Neural cell (in vitro differentiated cells): ENCODE measurements at regions not wholly inside any gene's neighbourhood (a gene's known extent, or its start where the extent isn't known, plus 50 kb on each side); places are given as distances from the start of the nearest gene placed in this dataset.

Experiments
- H2AFZ ChIP-seq: fragments of 200-600, 300-800 bp; sonication (generic), shearing (Covaris generic); 2 replicates; pipeline ENCODE4 v1.6.0; 2014; ENCODE audit warnings: low read depth, mild to moderate bottlenecking, antibody characterized with exemption, low read length, moderate library complexity
- H3F3A ChIP-seq: fragments of 200-600 bp; shearing (Covaris generic); 2 replicates; pipeline ENCODE4 v1.6.1; 2016; ENCODE audit warnings: mild to moderate bottlenecking, moderate library complexity, mixed read lengths, antibody characterized with exemption, low read length; ENCODE audit not compliant: insufficient read depth, poor library complexity, severe bottlenecking
- H3K27ac ChIP-seq: fragments of 200-600, 300-800 bp; sonication (generic), shearing (Covaris generic); 2 replicates; pipeline ENCODE4 v1.5.1; 2014; ENCODE audit warnings: mild to moderate bottlenecking, low read length, moderate library complexity
- H3K27me3 ChIP-seq: fragments of 300-800, 200-600 bp; sonication (generic), shearing (Covaris generic); 2 replicates; pipeline ENCODE4 v1.6.0; 2014; ENCODE audit warnings: mild to moderate bottlenecking, low read depth, low read length, moderate library complexity; ENCODE audit not compliant: insufficient read depth
- H3K36me3 ChIP-seq: fragments of 300-800, 200-600 bp; sonication (generic), shearing (Covaris generic); 2 replicates; pipeline ENCODE4 v1.5.1; 2014; ENCODE audit warnings: mild to moderate bottlenecking, antibody characterized with exemption, low read length, moderate library complexity; ENCODE audit not compliant: insufficient read depth
- H3K4me2 ChIP-seq: fragments of 300-800, 200-600 bp; sonication (generic), shearing (Covaris generic); 2 replicates; pipeline ENCODE4 v1.6.0; 2014; ENCODE audit warnings: mild to moderate bottlenecking, low read length
- H3K4me3 ChIP-seq: fragments of 300-800, 200-600 bp; sonication (generic), shearing (Covaris generic); 2 replicates; pipeline ENCODE4 v1.5.1; 2014; ENCODE audit warnings: mild to moderate bottlenecking, low read length, moderate library complexity
- H3K79me2 ChIP-seq: fragments of 200-600 bp; shearing (Covaris generic); replicated peaks from 2 replicates; pipeline ENCODE4 v1.6.0; 2014; ENCODE audit warnings: mild to moderate bottlenecking, low read length, moderate library complexity; ENCODE audit not compliant: insufficient read depth
- H3K9ac ChIP-seq: fragments of 300-800, 200-600 bp; sonication (generic), shearing (Covaris generic); 2 replicates; pipeline ENCODE4 v1.6.1; 2016; ENCODE audit warnings: mild to moderate bottlenecking, low read length, mixed read lengths
- H3K9me2 ChIP-seq: fragments of 200-600 bp; shearing (Covaris generic); 2 replicates; pipeline ENCODE4 v1.6.1; 2016; ENCODE audit warnings: mild to moderate bottlenecking, low read length, mixed read lengths; ENCODE audit not compliant: insufficient read depth
- H3K9me3 ChIP-seq: fragments of 200-600, 300-800 bp; sonication (generic), shearing (Covaris generic); 2 replicates; pipeline ENCODE4 v1.6.1; 2016; ENCODE audit warnings: mild to moderate bottlenecking, mixed run types, low read length, moderate library complexity, mixed read lengths
- H4K20me1 ChIP-seq: fragments of 200-600 bp; shearing (Covaris generic); 2 replicates; pipeline ENCODE4 v1.6.1; 2016; ENCODE audit warnings: mild to moderate bottlenecking, mixed run types; ENCODE audit not compliant: insufficient read depth
- EP300 ChIP-seq: fragments of 450-650 bp; conservative IDR thresholded peaks from 2 replicates; pipeline ENCODE4 v1.6.1; 2014; ENCODE audit warnings: antibody characterized with exemption, mild to moderate bottlenecking, moderate library complexity; ENCODE audit not compliant: poor library complexity, severe bottlenecking
- EZH2 ChIP-seq: fragments of 200-600, 300-800 bp; shearing (Covaris generic), sonication (generic); IDR thresholded peaks from 2 replicates; pipeline ENCODE4 v1.6.1; 2014; ENCODE audit warnings: antibody characterized with exemption, low read length, borderline replicate concordance, mild to moderate bottlenecking; ENCODE audit not compliant: insufficient read depth, poor library complexity, severe bottlenecking
- MXI1 ChIP-seq: fragments of 450-650 bp; conservative IDR thresholded peaks from 2 replicates; pipeline ENCODE4 v1.6.1; 2014; ENCODE audit warnings: antibody characterized with exemption, mild to moderate bottlenecking; ENCODE audit not compliant: poor library complexity, severe bottlenecking
- POLR2AphosphoS5 ChIP-seq: IDR thresholded peaks from 2 replicates; pipeline ENCODE4 v1.6.1; 2012
- RAD21 ChIP-seq: fragments of 450-650 bp; conservative IDR thresholded peaks from 2 replicates; pipeline ENCODE4 v1.6.1; 2014; ENCODE audit warnings: antibody characterized with exemption, mild to moderate bottlenecking, moderate library complexity
- SMC3 ChIP-seq: fragments of 450-650 bp; conservative IDR thresholded peaks from 2 replicates; pipeline ENCODE4 v1.6.1; 2014; ENCODE audit warnings: antibody characterized with exemption, mild to moderate bottlenecking, moderate library complexity; ENCODE audit not compliant: poor library complexity
- TAF1 ChIP-seq: IDR thresholded peaks from 2 replicates; pipeline ENCODE4 v1.6.1; 2012; ENCODE audit warnings: low read depth
- TF ChIP-seq, protein P1 (sequence below): fragments of 450-650 bp; IDR thresholded peaks from 2 replicates; pipeline ENCODE4 v1.5.1; 2014; ENCODE audit warnings: antibody characterized with exemption, mild to moderate bottlenecking, moderate library complexity; ENCODE audit not compliant: poor library complexity, severe bottlenecking
- TF ChIP-seq, protein P2 (sequence below): IDR thresholded peaks from 2 replicates; pipeline ENCODE4 v1.6.1; 2012; ENCODE audit warnings: borderline replicate concordance

DNA sequence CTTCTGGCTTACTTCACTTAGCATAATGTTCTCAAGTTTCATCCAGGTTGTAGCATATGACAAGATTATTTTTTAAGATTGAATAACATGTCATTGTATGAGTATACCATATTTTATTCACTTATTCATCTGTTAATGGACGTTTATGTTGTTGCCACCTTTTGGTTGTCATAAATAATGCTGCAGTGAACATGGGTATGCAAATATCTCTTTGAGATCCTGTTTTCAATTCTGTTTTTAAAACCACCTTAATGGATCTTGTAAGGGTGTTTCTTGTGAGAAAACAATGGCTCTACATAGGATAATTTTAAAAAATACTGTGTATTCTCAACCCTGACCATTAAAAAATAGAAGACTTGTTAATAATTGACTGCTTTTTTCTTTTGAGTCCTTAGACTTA, 290.7 kb upstream of the TMEM229A start:
- TF ChIP-seq SMC3 (no peak), TAF1 (no peak), POLR2AphosphoS5 (no peak), MXI1 (no peak), RAD21 (no peak), EZH2 (no peak), EP300 (no peak)
- TF ChIP-seq, protein P1, sequence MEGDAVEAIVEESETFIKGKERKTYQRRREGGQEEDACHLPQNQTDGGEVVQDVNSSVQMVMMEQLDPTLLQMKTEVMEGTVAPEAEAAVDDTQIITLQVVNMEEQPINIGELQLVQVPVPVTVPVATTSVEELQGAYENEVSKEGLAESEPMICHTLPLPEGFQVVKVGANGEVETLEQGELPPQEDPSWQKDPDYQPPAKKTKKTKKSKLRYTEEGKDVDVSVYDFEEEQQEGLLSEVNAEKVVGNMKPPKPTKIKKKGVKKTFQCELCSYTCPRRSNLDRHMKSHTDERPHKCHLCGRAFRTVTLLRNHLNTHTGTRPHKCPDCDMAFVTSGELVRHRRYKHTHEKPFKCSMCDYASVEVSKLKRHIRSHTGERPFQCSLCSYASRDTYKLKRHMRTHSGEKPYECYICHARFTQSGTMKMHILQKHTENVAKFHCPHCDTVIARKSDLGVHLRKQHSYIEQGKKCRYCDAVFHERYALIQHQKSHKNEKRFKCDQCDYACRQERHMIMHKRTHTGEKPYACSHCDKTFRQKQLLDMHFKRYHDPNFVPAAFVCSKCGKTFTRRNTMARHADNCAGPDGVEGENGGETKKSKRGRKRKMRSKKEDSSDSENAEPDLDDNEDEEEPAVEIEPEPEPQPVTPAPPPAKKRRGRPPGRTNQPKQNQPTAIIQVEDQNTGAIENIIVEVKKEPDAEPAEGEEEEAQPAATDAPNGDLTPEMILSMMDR: no peak
- TF ChIP-seq, protein P2, sequence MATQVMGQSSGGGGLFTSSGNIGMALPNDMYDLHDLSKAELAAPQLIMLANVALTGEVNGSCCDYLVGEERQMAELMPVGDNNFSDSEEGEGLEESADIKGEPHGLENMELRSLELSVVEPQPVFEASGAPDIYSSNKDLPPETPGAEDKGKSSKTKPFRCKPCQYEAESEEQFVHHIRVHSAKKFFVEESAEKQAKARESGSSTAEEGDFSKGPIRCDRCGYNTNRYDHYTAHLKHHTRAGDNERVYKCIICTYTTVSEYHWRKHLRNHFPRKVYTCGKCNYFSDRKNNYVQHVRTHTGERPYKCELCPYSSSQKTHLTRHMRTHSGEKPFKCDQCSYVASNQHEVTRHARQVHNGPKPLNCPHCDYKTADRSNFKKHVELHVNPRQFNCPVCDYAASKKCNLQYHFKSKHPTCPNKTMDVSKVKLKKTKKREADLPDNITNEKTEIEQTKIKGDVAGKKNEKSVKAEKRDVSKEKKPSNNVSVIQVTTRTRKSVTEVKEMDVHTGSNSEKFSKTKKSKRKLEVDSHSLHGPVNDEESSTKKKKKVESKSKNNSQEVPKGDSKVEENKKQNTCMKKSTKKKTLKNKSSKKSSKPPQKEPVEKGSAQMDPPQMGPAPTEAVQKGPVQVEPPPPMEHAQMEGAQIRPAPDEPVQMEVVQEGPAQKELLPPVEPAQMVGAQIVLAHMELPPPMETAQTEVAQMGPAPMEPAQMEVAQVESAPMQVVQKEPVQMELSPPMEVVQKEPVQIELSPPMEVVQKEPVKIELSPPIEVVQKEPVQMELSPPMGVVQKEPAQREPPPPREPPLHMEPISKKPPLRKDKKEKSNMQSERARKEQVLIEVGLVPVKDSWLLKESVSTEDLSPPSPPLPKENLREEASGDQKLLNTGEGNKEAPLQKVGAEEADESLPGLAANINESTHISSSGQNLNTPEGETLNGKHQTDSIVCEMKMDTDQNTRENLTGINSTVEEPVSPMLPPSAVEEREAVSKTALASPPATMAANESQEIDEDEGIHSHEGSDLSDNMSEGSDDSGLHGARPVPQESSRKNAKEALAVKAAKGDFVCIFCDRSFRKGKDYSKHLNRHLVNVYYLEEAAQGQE: no peak
- no peaks in the 10 kb centered on the region for H3K79me2 ChIP-seq
- no peak overlapping the region for H3K9ac ChIP-seq
- H3K4me3 ChIP-seq: no peak overlapping the region
- no peaks in the 10 kb centered on the region for H3F3A ChIP-seq
- no peak overlapping the region for H2AFZ ChIP-seq
- H3K36me3 ChIP-seq: no peaks in the 10 kb centered on the region
- no peaks in the 10 kb centered on the region for H3K9me3 ChIP-seq
- H3K27me3 ChIP-seq: no peaks in the 10 kb centered on the region
- no peak overlapping the region for H3K4me2 ChIP-seq
- H4K20me1 ChIP-seq: no peaks in the 10 kb centered on the region
- no peak overlapping the region for H3K27ac ChIP-seq
- H3K9me2 ChIP-seq: no peaks in the 10 kb centered on the region

DNA sequence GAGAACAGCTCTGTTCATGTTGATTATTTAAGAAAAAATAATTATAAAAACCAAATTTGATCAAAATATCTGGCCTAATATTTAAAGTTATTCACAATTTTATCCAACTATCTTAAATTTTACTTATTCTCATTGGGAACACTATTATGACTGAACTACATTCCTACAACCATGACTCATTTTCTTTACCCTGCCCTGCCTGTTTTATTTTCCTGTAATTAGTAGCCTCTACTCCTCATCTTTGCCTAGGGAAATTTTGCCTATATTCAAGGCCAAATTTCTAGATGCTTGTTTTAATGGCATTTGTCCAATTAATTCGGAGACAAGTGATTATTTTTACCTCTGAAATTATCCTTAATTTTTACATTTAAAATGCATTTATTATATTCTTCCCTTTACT, 289.7 kb upstream of the TMEM229A start:
- Histone ChIP-seq H3K4me2 (no peak overlapping the region), H4K20me1 (no peaks in the 10 kb centered on the region), H3F3A (no peaks in the 10 kb centered on the region), H3K9ac (no peak overlapping the region), H3K4me3 (no peak overlapping the region), H3K27ac (no peak overlapping the region), H3K79me2 (no peaks in the 10 kb centered on the region), H2AFZ (no peak overlapping the region), H3K36me3 (no peaks in the 10 kb centered on the region), H3K9me3 (no peaks in the 10 kb centered on the region), H3K27me3 (no peaks in the 10 kb centered on the region), H3K9me2 (no peaks in the 10 kb centered on the region)
- TF ChIP-seq MXI1: no peak
- TF ChIP-seq EP300: no peak
- TF ChIP-seq, protein P2: no peak
- TF ChIP-seq, protein P1: no peak
- no peak for TF ChIP-seq POLR2AphosphoS5
- TF ChIP-seq EZH2: no peak
- no peak for TF ChIP-seq RAD21
- TF ChIP-seq TAF1: no peak
- no peak for TF ChIP-seq SMC3
